HCT116 (cell line): ENCODE measurements at regions not wholly inside any gene's neighbourhood (a gene's known extent, or its start where the extent isn't known, plus 50 kb on each side); places are given as distances from the start of the nearest gene placed in this dataset.

ENCODE experiments used
- ATAC-seq: fragments of 200-7000 bp; cut with Tn5 transposase; 2 replicates; pipeline ENCODE4 v1.9.1; 2020; ENCODE audit warnings: mild to moderate bottlenecking, moderate library complexity
- BruUV-seq: library from RNA; stranded (reverse); fragments of 400-500 nt; replicated peaks from 2 replicates; lab custom pipeline; 2021; lab: Mats Ljungman, UMichigan
- CTCF ChIA-PET: fragments of 300-600 bp; sonication (Branson Sonifier 250); formaldehyde crosslinking; loops from one replicate; lab custom pipeline; 2021; ENCODE audit warnings: antibody characterized with exemption; lab: Charles Lee
- POLR2A ChIA-PET: fragments of 300-600, 350-600 bp; sonication (Branson Sonifier 250); formaldehyde crosslinking; loops from one replicate; lab custom pipeline; 2021; ENCODE audit warnings: antibody characterized with exemption; lab: Charles Lee
- RAD21 ChIA-PET, 2 experiments: fragments of 300-600 bp; sonication (Branson Sonifier 250); formaldehyde crosslinking; loops; one replicate each; lab custom pipeline; 2023; ENCODE audit warnings: low total read pairs in 2 of 2; ENCODE audit not compliant: uncharacterized antibody in 2 of 2, unreplicated experiment in 2 of 2, low non-redundant PET in 1 of 2; lab: Charles Lee
- DNase-seq: peaks from one replicate; pipeline ENCODE4 v3.0.0-alpha.2; 2010; ENCODE audit warnings: low read depth, low spot score
- H2AFZ ChIP-seq: fragments of 200-600 bp; shearing (Covaris generic), sonication (generic); 2 replicates; pipeline ENCODE4 v1.6.1; 2017; ENCODE audit warnings: low read depth, mixed run types, mixed read lengths, antibody characterized with exemption, low read length; ENCODE audit not compliant: poor library complexity, severe bottlenecking
- H3K27ac ChIP-seq: 2 replicates; pipeline ENCODE4 v1.5.1; 2012; ENCODE audit warnings: low read depth, low read length
- H3K27me3 ChIP-seq: fragments of 200-600 bp; sonication (generic); 2 replicates; pipeline ENCODE4 v1.6.1; 2016; ENCODE audit warnings: mixed run types, low read length, mixed read lengths; ENCODE audit not compliant: insufficient read depth
- H3K36me3 ChIP-seq, 2 experiments: fragments of 200-500 bp in 1 of 2; fragments of 200-600 bp in 1 of 2; sonication (Bioruptor generic) in 1 of 2; sonication (generic) in 1 of 2; 2 replicates each; pipeline versions ENCODE4 v1.5.1 to v1.6.1; 2014 to 2016; ENCODE audit warnings: low read length in 2 of 2, inconsistent platforms in 1 of 2, mixed read lengths in 1 of 2, mixed run types in 1 of 2; ENCODE audit not compliant: insufficient read depth in 2 of 2, control insufficient read depth in 1 of 2
- H3K4me1 ChIP-seq, 2 experiments: fragments of 200-600 bp in 1 of 2; sonication (generic) in 1 of 2; 2 replicates each; pipeline versions ENCODE4 v1.5.1 to v1.6.1; 2012 to 2017; ENCODE audit warnings: low read length in 2 of 2, inconsistent platforms in 1 of 2, mild to moderate bottlenecking in 1 of 2, mixed read lengths in 1 of 2, mixed run types in 1 of 2, moderate library complexity in 1 of 2; ENCODE audit not compliant: insufficient read depth in 2 of 2, control insufficient read depth in 1 of 2
- H3K4me2 ChIP-seq: fragments of 200-600 bp; sonication (generic); 2 replicates; pipeline ENCODE4 v1.6.1; 2017; ENCODE audit warnings: mixed run types, low read length, mixed read lengths
- H3K4me3 ChIP-seq, 2 experiments: fragments of 200-600 bp in 1 of 2; sonication (generic) in 1 of 2; replicated peaks in 1 of 2; 2 replicates each; pipeline ENCODE4 v1.5.1; 2011 to 2016; ENCODE audit warnings: low read length in 2 of 2, control low read depth in 1 of 2, low read depth in 1 of 2, mild to moderate bottlenecking in 1 of 2, mixed read lengths in 1 of 2, mixed run types in 1 of 2
- H3K79me2 ChIP-seq: fragments of 200-600 bp; sonication (generic); 2 replicates; pipeline ENCODE4 v1.6.1; 2017; ENCODE audit warnings: mild to moderate bottlenecking, mixed run types, low read length, moderate library complexity, mixed read lengths; ENCODE audit not compliant: insufficient read depth
- H3K9ac ChIP-seq: fragments of 200-600 bp; sonication (generic); 2 replicates; pipeline ENCODE4 v1.6.1; 2016; ENCODE audit warnings: low read length, mixed read lengths
- H3K9me2 ChIP-seq: fragments of 200-600 bp; sonication (generic), shearing (Covaris generic); 2 replicates; pipeline ENCODE4 v1.6.1; 2017; ENCODE audit warnings: mixed run types, mild to moderate bottlenecking, moderate library complexity; ENCODE audit not compliant: insufficient read depth
- H3K9me3 ChIP-seq, 2 experiments: fragments of 200-500 bp in 1 of 2; fragments of 200-600 bp in 1 of 2; sonication (Bioruptor generic) in 1 of 2; sonication (generic) in 1 of 2; 2 replicates each; pipeline ENCODE4 v1.6.1; 2014 to 2017; ENCODE audit warnings: low read length in 2 of 2, mixed read lengths in 2 of 2, inconsistent platforms in 1 of 2, low read depth in 1 of 2, mild to moderate bottlenecking in 1 of 2, mixed run types in 1 of 2, moderate library complexity in 1 of 2; ENCODE audit not compliant: control insufficient read depth in 1 of 2, insufficient read depth in 1 of 2
- H4K20me1 ChIP-seq: fragments of 200-600 bp; sonication (generic), shearing (Covaris generic); 2 replicates; pipeline ENCODE4 v1.6.1; 2017; ENCODE audit warnings: mixed run types, mild to moderate bottlenecking, moderate library complexity; ENCODE audit not compliant: insufficient read depth
- CBX3 ChIP-seq: IDR thresholded peaks from 2 replicates; pipeline ENCODE4 v1.6.1; 2012; ENCODE audit warnings: low read depth
- EGR1 ChIP-seq: IDR thresholded peaks from 2 replicates; pipeline ENCODE4 v1.6.1; 2012; ENCODE audit warnings: low read depth
- ELF1 ChIP-seq: IDR thresholded peaks from 2 replicates; pipeline ENCODE4 v1.6.1; 2012; ENCODE audit warnings: low read depth, borderline replicate concordance
- FOSL1 ChIP-seq: IDR thresholded peaks from 2 replicates; pipeline ENCODE4 v1.6.1; 2012; ENCODE audit warnings: low read depth
- RAD21 ChIP-seq: IDR thresholded peaks from 2 replicates; pipeline ENCODE4 v1.6.1; 2012; ENCODE audit warnings: low read depth, mild to moderate bottlenecking
- SIN3A ChIP-seq: IDR thresholded peaks from 2 replicates; pipeline ENCODE4 v1.6.1; 2012; ENCODE audit warnings: low read depth
- SRF ChIP-seq: IDR thresholded peaks from 2 replicates; pipeline ENCODE4 v1.6.1; 2012; ENCODE audit warnings: low read depth
- TCF7L2 ChIP-seq: IDR thresholded peaks from 2 replicates; pipeline ENCODE4 v1.7.0; 2011; ENCODE audit warnings: borderline replicate concordance, inconsistent platforms; ENCODE audit not compliant: insufficient read depth, insufficient read length; ENCODE audit errors: extremely low read depth
- YY1 ChIP-seq: IDR thresholded peaks from 2 replicates; pipeline ENCODE4 v1.6.1; 2011; ENCODE audit warnings: low read length, low read depth, moderate library complexity, mild to moderate bottlenecking; ENCODE audit not compliant: insufficient replicate concordance; ENCODE audit errors: extremely low read depth
- ZFX ChIP-seq: fragments of 450-650 bp; IDR thresholded peaks from 2 replicates; pipeline ENCODE4 v1.6.1; 2017
- ZNF274 ChIP-seq: fragments of 200-500 bp; sonication (Bioruptor generic); IDR thresholded peaks from 2 replicates; pipeline ENCODE4 v1.6.1; 2014; ENCODE audit warnings: mild to moderate bottlenecking, low read depth, low read length, inconsistent platforms
- intact Hi-C: fragments of 100-400 bp; cut with micrococcal nuclease; formaldehyde crosslinking; loops from 2 replicates; pipeline ENCODE4 v1.10.0; 2022
- TF ChIP-seq, protein P1 (sequence below): IDR thresholded peaks from 2 replicates; pipeline ENCODE4 v1.6.1; 2012
- TF ChIP-seq, protein P2 (sequence below): IDR thresholded peaks from 2 replicates; pipeline ENCODE4 v1.6.1; 2012; ENCODE audit warnings: low read depth
- TF ChIP-seq, protein P3 (sequence below): IDR thresholded peaks from 2 replicates; pipeline ENCODE4 v1.6.1; 2011; ENCODE audit warnings: mild to moderate bottlenecking, low read length, moderate library complexity; ENCODE audit not compliant: insufficient replicate concordance; ENCODE audit errors: extremely low read depth
- TF ChIP-seq, protein P4 (sequence below): IDR thresholded peaks from 2 replicates; pipeline ENCODE4 v1.6.1; 2012

DNA sequence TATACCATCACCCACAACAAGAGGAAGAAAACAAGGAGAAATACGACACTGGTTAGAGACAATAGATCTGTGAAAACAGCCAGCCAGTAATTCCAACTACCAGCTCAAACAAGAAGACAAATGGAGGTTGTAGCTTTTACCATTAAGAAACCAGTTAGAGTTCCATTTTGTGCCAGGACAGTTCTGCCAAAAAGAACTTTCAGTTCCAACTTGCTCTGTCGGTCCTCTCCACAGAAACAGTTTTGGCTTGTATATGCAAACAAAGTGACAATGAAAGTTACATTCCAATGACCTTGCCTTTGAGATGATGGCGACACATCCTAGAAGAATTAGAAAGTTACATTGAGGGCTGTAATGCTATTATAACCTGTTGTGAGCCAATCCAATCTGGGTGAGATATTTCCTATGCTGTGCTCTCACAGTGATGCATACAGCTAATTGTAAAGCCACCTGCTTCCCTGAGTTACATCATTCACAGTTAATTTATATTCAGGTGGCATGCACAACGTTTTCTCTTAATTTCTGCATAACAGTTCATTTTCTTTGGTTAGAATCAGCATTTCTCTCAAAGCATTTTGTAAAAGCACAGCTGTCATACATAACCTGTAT, 1378.4 kb upstream of the PIK3C3 start:
- no peak overlapping the region for H2AFZ ChIP-seq
- TF ChIP-seq YY1: no peak
- no peak for TF ChIP-seq EGR1
- TF ChIP-seq, all 23 proteins: peak for 0
- ChIA-PET RAD21 (no interaction called here), POLR2A (no interaction called here), CTCF (no interaction called here)
- H3K4me3 ChIP-seq: no peak overlapping the region
- H4K20me1 ChIP-seq: no peaks in the 10 kb centered on the region
- H3K4me2 ChIP-seq: no peak overlapping the region
- H3K9ac ChIP-seq: no peak overlapping the region
- no peaks in the 10 kb centered on the region for H3K9me2 ChIP-seq
- intact Hi-C loops: no loop called here
- no peak for ATAC-seq
- no peaks in the 10 kb centered on the region for H3K36me3 ChIP-seq
- peaks cover 4 to 13% of the 10 kb centered on the region in 2 experiments; a peak in 2 of 4 replicates for H3K9me3 ChIP-seq
- H3K4me1 ChIP-seq: no peaks in the 10 kb centered on the region
- DNase-seq: no peak
- no peaks in the 10 kb centered on the region for H3K27me3 ChIP-seq
- no peaks in the 10 kb centered on the region for H3K79me2 ChIP-seq
- H3K27ac ChIP-seq: no peak overlapping the region
- no TSS peak for BruUV-seq

DNA sequence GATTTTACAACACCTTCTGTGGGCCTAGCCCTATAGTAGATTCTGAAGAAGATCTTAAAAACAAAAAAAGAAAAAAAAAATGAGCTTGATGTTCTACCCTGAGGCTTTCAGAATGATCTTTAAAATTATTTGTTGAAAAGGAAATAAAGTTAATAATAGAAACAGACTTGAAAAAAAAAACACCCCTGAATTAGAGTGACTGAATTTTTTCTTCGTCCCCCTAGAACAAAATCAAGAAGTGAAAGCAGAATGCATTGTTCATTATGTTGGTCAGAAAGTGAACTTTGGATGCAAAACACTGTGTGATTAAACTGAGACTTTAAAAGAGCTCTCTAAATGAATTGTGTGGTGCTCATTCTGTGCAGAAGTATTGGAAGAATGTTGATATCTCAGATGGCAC, 1384.4 kb upstream of the PIK3C3 start:
- ATAC-seq (no peak), DNase-seq (no peak)
- Histone ChIP-seq H4K20me1 (no peaks in the 10 kb centered on the region), H3K27ac (no peak overlapping the region), H3K4me2 (no peak overlapping the region), H3K4me1 (no peaks in the 10 kb centered on the region), H3K9me2 (no peaks in the 10 kb centered on the region), H3K9me3 (peaks cover 9 to 11% of the 10 kb centered on the region in 2 experiments; a peak in 2 of 4 replicates), H3K27me3 (no peaks in the 10 kb centered on the region), H3K9ac (no peak overlapping the region), H3K4me3 (no peak overlapping the region), H3K36me3 (no peaks in the 10 kb centered on the region), H2AFZ (no peak overlapping the region), H3K79me2 (no peaks in the 10 kb centered on the region)
- BruUV-seq: no TSS peak
- no peak for TF ChIP-seq TCF7L2
- no peak for TF ChIP-seq CBX3
- no peak for TF ChIP-seq SIN3A
- TF ChIP-seq ZFX: no peak
- TF ChIP-seq, protein P1, sequence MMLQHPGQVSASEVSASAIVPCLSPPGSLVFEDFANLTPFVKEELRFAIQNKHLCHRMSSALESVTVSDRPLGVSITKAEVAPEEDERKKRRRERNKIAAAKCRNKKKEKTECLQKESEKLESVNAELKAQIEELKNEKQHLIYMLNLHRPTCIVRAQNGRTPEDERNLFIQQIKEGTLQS: no peak
- no peak for TF ChIP-seq RAD21
- no peak for TF ChIP-seq FOSL1
- TF ChIP-seq, protein P2, sequence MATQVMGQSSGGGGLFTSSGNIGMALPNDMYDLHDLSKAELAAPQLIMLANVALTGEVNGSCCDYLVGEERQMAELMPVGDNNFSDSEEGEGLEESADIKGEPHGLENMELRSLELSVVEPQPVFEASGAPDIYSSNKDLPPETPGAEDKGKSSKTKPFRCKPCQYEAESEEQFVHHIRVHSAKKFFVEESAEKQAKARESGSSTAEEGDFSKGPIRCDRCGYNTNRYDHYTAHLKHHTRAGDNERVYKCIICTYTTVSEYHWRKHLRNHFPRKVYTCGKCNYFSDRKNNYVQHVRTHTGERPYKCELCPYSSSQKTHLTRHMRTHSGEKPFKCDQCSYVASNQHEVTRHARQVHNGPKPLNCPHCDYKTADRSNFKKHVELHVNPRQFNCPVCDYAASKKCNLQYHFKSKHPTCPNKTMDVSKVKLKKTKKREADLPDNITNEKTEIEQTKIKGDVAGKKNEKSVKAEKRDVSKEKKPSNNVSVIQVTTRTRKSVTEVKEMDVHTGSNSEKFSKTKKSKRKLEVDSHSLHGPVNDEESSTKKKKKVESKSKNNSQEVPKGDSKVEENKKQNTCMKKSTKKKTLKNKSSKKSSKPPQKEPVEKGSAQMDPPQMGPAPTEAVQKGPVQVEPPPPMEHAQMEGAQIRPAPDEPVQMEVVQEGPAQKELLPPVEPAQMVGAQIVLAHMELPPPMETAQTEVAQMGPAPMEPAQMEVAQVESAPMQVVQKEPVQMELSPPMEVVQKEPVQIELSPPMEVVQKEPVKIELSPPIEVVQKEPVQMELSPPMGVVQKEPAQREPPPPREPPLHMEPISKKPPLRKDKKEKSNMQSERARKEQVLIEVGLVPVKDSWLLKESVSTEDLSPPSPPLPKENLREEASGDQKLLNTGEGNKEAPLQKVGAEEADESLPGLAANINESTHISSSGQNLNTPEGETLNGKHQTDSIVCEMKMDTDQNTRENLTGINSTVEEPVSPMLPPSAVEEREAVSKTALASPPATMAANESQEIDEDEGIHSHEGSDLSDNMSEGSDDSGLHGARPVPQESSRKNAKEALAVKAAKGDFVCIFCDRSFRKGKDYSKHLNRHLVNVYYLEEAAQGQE: no peak
- TF ChIP-seq, protein P3, sequence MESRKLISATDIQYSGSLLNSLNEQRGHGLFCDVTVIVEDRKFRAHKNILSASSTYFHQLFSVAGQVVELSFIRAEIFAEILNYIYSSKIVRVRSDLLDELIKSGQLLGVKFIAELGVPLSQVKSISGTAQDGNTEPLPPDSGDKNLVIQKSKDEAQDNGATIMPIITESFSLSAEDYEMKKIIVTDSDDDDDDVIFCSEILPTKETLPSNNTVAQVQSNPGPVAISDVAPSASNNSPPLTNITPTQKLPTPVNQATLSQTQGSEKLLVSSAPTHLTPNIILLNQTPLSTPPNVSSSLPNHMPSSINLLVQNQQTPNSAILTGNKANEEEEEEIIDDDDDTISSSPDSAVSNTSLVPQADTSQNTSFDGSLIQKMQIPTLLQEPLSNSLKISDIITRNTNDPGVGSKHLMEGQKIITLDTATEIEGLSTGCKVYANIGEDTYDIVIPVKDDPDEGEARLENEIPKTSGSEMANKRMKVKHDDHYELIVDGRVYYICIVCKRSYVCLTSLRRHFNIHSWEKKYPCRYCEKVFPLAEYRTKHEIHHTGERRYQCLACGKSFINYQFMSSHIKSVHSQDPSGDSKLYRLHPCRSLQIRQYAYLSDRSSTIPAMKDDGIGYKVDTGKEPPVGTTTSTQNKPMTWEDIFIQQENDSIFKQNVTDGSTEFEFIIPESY: no peak
- TF ChIP-seq ZNF274: no peak
- TF ChIP-seq ELF1: no peak
- TF ChIP-seq, protein P4, sequence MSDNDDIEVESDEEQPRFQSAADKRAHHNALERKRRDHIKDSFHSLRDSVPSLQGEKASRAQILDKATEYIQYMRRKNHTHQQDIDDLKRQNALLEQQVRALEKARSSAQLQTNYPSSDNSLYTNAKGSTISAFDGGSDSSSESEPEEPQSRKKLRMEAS: no peak
- TF ChIP-seq SRF: no peak
- no peak for TF ChIP-seq EGR1
- RAD21 ChIA-PET: no interaction called here
- POLR2A ChIA-PET: no interaction called here
- intact Hi-C loops: no loop called here
- CTCF ChIA-PET: no interaction called here
